Breast epithelium (tissue), 4 donors: ENCODE measurements at regions not wholly inside any gene's neighbourhood (a gene's known extent, or its start where the extent isn't known, plus 50 kb on each side); places are given as distances from the start of the nearest gene placed in this dataset.

Source experiments
- DNase-seq, 2 donors: peaks; one replicate each; pipeline ENCODE4 v3.0.0-alpha.2; 2019; ENCODE audit warnings: low spot score in 2 of 2
- H3K27ac ChIP-seq, 2 donors: fragments of 200-600 bp; sonication (generic) in 1 of 2; one replicate each; pipeline ENCODE4 v1.5.1; 2016 to 2019; ENCODE audit warnings: mild to moderate bottlenecking in 1 of 2
- H3K27me3 ChIP-seq, 2 donors: fragments of 200-600 bp; sonication (generic) in 1 of 2; one replicate each; pipeline versions ENCODE4 v1.5.1 to v1.6.0; 2017 to 2019; ENCODE audit warnings: control low read depth in 1 of 2, mild to moderate bottlenecking in 1 of 2
- H3K36me3 ChIP-seq: fragments of 200-600 bp; one replicate; pipeline ENCODE4 v1.5.1; 2019
- H3K4me1 ChIP-seq, 2 donors: fragments of 200-600 bp; sonication (generic); one replicate each; pipeline ENCODE4 v1.5.1; 2016 to 2019; ENCODE audit warnings: control low read depth in 1 of 2
- H3K4me3 ChIP-seq, 3 donors: fragments of 200-600 bp; sonication (generic); 1 replicate in 2 of 3; 2 replicates in 1 of 3; pipeline ENCODE4 v1.5.1; 2016 to 2019; ENCODE audit warnings: mild to moderate bottlenecking in 3 of 3, moderate library complexity in 2 of 3
- H3K9me3 ChIP-seq, 2 donors: fragments of 200-600 bp; sonication (generic) in 1 of 2; one replicate each; pipeline ENCODE4 v1.5.1; 2016 to 2019; ENCODE audit warnings: control low read depth in 1 of 2
- CTCF ChIP-seq, 3 donors: fragments of 450-650 bp; IDR thresholded peaks; one replicate each; pipeline ENCODE4 v1.5.1; 2016 to 2017; ENCODE audit warnings: antibody characterized with exemption in 3 of 3, mild to moderate bottlenecking in 3 of 3, moderate library complexity in 3 of 3
- POLR2A ChIP-seq: fragments of 450-650 bp; IDR thresholded peaks from one replicate; pipeline ENCODE4 v1.6.1; 2016; ENCODE audit warnings: antibody characterized with exemption, mild to moderate bottlenecking, moderate library complexity
- POLR2AphosphoS5 ChIP-seq, 3 donors: sonication (generic); formaldehyde crosslinking; IDR thresholded peaks; one replicate each; pipeline ENCODE4 v1.6.1; 2017; ENCODE audit warnings: antibody characterized with exemption in 3 of 3
- intact Hi-C: fragments of 100-400 bp; cut with DNase I; formaldehyde crosslinking; loops from one replicate; pipeline ENCODE4 v1.15.1; 2023; ENCODE audit warnings: low total_unique reads

DNA sequence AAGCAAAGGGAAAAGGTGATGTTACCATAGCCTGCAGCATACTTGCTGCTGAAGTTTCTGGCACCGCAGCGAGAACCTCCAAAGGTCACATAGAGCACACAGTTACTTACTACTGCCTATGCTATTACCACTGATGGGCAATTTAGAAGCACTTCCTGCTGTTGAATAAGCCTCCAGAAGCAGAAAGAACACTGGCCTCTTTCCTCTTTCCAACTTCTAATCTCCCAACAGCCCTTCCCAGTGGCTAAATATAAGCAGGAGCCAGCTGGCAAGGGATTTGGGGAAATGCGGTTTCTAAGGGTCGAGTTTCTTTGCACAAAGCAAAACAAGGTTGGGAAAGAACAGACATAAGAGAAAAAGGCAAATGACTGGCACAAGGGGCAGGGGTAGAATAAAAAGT lies 669.2 kb upstream of the ACO1 start:
- intact Hi-C loops, result no loop called here
- no peak overlapping the region for H3K27ac ChIP-seq
- no peaks in the 10 kb centered on the region for H3K36me3 ChIP-seq
- H3K4me3 ChIP-seq, result no peak overlapping the region
- H3K27me3 ChIP-seq, result no peaks in the 10 kb centered on the region
- no peak for DNase-seq
- H3K4me1 ChIP-seq, result no peaks in the 10 kb centered on the region
- no peak for TF ChIP-seq POLR2AphosphoS5 (IDR thresholded peaks at IDR 0.05)
- no peak for TF ChIP-seq CTCF (IDR thresholded peaks at IDR 0.05)
- H3K9me3 ChIP-seq, result no peaks in the 10 kb centered on the region

DNA sequence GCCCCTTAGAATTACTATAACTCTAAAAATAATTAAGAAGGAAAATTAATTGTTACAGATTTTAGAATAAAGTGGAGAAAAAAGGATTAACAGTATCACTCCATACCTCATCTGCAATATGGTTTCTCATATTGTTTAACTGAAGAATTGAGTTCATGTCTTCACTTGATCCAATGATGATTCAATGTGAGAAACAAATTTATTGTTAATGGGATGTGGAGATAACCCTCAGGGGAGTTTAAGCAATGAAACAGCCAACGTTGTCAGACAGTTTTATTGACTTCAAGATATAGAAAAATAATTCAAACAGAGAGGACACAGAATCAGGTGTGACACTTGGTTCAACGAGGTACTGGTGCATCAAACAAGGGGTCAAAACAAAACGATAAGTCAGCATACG lies 665.2 kb upstream of the ACO1 start:
- intact Hi-C loops, result no loop called here
- TF ChIP-seq POLR2A (no peak), POLR2AphosphoS5 (IDR thresholded peaks at IDR 0.05) (no peak)

DNA sequence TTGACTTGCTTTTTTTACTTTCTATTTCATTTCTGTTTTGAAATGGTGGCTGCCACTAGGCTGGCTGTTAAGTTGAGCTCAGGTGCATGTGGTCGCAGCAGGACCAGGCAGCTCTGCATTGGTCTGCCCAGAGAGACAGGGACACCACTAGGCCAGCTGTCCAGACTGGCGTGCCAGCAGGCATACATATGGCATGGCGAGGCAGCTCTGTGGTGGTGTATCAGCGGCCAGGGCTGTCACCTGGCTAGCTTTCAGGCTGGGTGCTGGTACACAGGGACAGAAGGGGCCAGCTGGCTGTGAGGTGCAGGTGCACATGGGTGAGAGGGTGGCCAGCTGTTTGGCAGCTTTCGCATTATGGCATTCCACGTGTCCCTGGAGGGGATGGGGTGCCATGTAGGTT lies 654.0 kb upstream of the ACO1 start:
- TF ChIP-seq POLR2AphosphoS5 (IDR thresholded peaks at IDR 0.05) (no peak), POLR2A (no peak), CTCF (IDR thresholded peaks at IDR 0.05) (no peak)
- Histone ChIP-seq H3K27me3 (no peaks in the 10 kb centered on the region), H3K4me3 (no peak overlapping the region)

More for the DNA sequence above, 665.2 kb upstream of the ACO1 start:
- Histone ChIP-seq H3K27me3 (no peaks in the 10 kb centered on the region), H3K4me3 (no peak overlapping the region), H3K9me3 (no peaks in the 10 kb centered on the region), H3K4me1 (no peaks in the 10 kb centered on the region), H3K27ac (no peak overlapping the region), H3K36me3 (no peaks in the 10 kb centered on the region)
- DNase-seq, result no peak

GRCh38 chr9:31733166-31733565 lies 651.3 kb upstream of the ACO1 start:
- TF ChIP-seq POLR2AphosphoS5 (IDR thresholded peaks at IDR 0.05), result no peak
- Histone ChIP-seq H3K36me3 (no peaks in the 10 kb centered on the region), H3K27me3 (no peaks in the 10 kb centered on the region), H3K27ac (no peak overlapping the region), H3K4me3 (no peak overlapping the region), H3K4me1 (no peaks in the 10 kb centered on the region), H3K9me3 (no peaks in the 10 kb centered on the region)
- intact Hi-C loops, result no loop called here
- no peak for DNase-seq

More for the DNA sequence above, 654.0 kb upstream of the ACO1 start:
- no peak overlapping the region for H3K27ac ChIP-seq
- H3K4me1 ChIP-seq, result no peaks in the 10 kb centered on the region
- DNase-seq, result no peak
- H3K9me3 ChIP-seq, result no peaks in the 10 kb centered on the region
- no peaks in the 10 kb centered on the region for H3K36me3 ChIP-seq
- intact Hi-C loops, result no loop called here

GRCh38 chr9:31736581-31737179 lies 647.8 kb upstream of the ACO1 start:
- intact Hi-C loops, result no loop called here
- no peak overlapping the region for H3K27ac ChIP-seq
- H3K9me3 ChIP-seq, result no peaks in the 10 kb centered on the region
- no peaks in the 10 kb centered on the region for H3K27me3 ChIP-seq
- H3K4me3 ChIP-seq, result no peak overlapping the region
- DNase-seq, result no peak
- H3K4me1 ChIP-seq, result no peaks in the 10 kb centered on the region
- H3K36me3 ChIP-seq, result no peaks in the 10 kb centered on the region
- TF ChIP-seq POLR2A (no peak), CTCF (IDR thresholded peaks at IDR 0.05) (no peak), POLR2AphosphoS5 (IDR thresholded peaks at IDR 0.05) (no peak)

DNA sequence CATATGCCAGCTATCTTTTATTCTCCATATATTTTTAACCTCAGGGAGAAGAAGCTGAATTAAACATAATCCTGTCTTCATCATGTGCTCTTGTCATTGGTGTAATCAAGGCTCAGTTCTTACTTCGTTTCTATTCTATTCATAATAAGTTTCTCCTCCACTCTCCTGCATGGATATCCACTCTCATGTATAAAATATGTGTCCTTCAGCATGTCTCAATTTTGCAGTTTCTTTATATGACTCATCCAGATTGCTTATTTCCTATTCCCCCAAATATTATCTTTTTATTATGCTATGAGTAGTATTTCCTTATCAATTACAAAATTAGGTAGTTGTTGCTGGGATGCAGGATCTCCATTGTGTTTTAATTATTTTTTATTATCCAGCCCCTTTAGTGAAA lies 643.7 kb upstream of the ACO1 start:
- TF ChIP-seq POLR2AphosphoS5 (IDR thresholded peaks at IDR 0.05), result no peak
- TF ChIP-seq POLR2A, result no peak
- no peak for TF ChIP-seq CTCF (IDR thresholded peaks at IDR 0.05)

More for the DNA sequence above, 643.7 kb upstream of the ACO1 start:
- Histone ChIP-seq H3K4me3 (no peak overlapping the region), H3K27ac (no peak overlapping the region), H3K27me3 (no peaks in the 10 kb centered on the region), H3K9me3 (no peaks in the 10 kb centered on the region), H3K36me3 (no peaks in the 10 kb centered on the region), H3K4me1 (no peaks in the 10 kb centered on the region)
- intact Hi-C loops, result no loop called here
- DNase-seq, result no peak
